Right cardiac atrium (tissue), 5 donors: ENCODE measurements at regions not wholly inside any gene's neighbourhood (a gene's known extent, or its start where the extent isn't known, plus 50 kb on each side); places are given as distances from the start of the nearest gene placed in this dataset.

ENCODE experiments used
- ATAC-seq, 2 donors: fragments of 200-7000 bp; cut with Tn5 transposase; one replicate each; pipeline versions ENCODE4 v1.8.0 to v1.9.1; 2020; ENCODE audit warnings: moderate library complexity in 2 of 2, mild to moderate bottlenecking in 1 of 2
- DNase-seq, 3 donors: peaks; one replicate each; pipeline ENCODE4 v3.0.0-alpha.2; 2020
- H3K27ac ChIP-seq: one replicate; pipeline ENCODE4 v1.5.1; 2013; ENCODE audit warnings: mild to moderate bottlenecking, low read length, control low read depth, moderate library complexity
- H3K27me3 ChIP-seq: one replicate; pipeline ENCODE4 v1.6.1; 2013; ENCODE audit not compliant: control insufficient read depth, insufficient read depth
- H3K4me1 ChIP-seq: one replicate; pipeline ENCODE4 v1.6.1; 2013; ENCODE audit warnings: low read length; ENCODE audit not compliant: control insufficient read depth, insufficient read depth
- H3K4me3 ChIP-seq: one replicate; pipeline ENCODE4 v1.5.1; 2013; ENCODE audit warnings: low read length, control low read depth
- H3K9me3 ChIP-seq: one replicate; pipeline ENCODE4 v1.6.1; 2013; ENCODE audit warnings: low read length; ENCODE audit not compliant: control insufficient read depth
- WGBS: extraction: QIAGEN DNeasy Blood & Tissue Kit; methylation state at CpG from one replicate; pipeline ENCODE4 v1.1.7; 2013; 5-methylcytosine and 5-hydroxymethylcytosine counted together
- intact Hi-C, 4 donors: fragments of 100-400 bp; cut with DNase I; formaldehyde crosslinking; loops; one replicate each; pipeline versions ENCODE4 v1.11.0 to v1.14.0; 2022 to 2023
- donor health status: healthy with polysubstance abuse.
- donor health status: DM: no; HTN: yes; CAD: no.
- donor health status: DM: no; HTN: no; CAD: no.
- donor health status: DM: no; HTN: yes; CAD: no; lungs with severe emphysema.
- donor health status: DM: yes; HTN: yes; CAD: no.

- no peak for ATAC-seq
- H3K27me3 ChIP-seq, result no peaks in the 10 kb centered on the region
- 86% methylated on average over 2 of the region's 2 CpGs for WGBS
- H3K4me1 ChIP-seq, result no peaks in the 10 kb centered on the region
- H3K4me3 ChIP-seq, result no peak overlapping the region
- no peak for DNase-seq
- no peaks in the 10 kb centered on the region for H3K9me3 ChIP-seq
- intact Hi-C loops, result loop anchor here in 1 of 4 donors (10.0 kb wide), 1 partner anchor 884 kb away; no protein-coding TSS in a partner anchor
- no peak overlapping the region for H3K27ac ChIP-seq
These were observed 636.6 kb downstream of the MED13L start for GRCh38 chr12:115640929-115641328.

GRCh38 chr12:115639648-115640012, 637.9 kb downstream of the MED13L start:
- Histone ChIP-seq H3K27ac (no peak overlapping the region), H3K9me3 (no peaks in the 10 kb centered on the region), H3K4me3 (no peak overlapping the region), H3K4me1 (no peaks in the 10 kb centered on the region), H3K27me3 (no peaks in the 10 kb centered on the region)
- intact Hi-C loops, result loop anchor here in 1 of 4 donors (10.0 kb wide), 1 partner anchor 885 kb away; no protein-coding TSS in a partner anchor
- no peak for ATAC-seq
- WGBS, result 57% methylated on average over 5 of the region's 5 CpGs
- no peak for DNase-seq

- WGBS, result 57% methylated on average over 13 of the region's 13 CpGs
- intact Hi-C loops, result no loop called here
These were observed 638.5 kb downstream of the MED13L start for GRCh38 chr12:115638733-115639647.

GRCh38 chr12:115636546-115636945, 640.9 kb downstream of the MED13L start:
- 61% methylated on average over 9 of the region's 9 CpGs for WGBS
- Histone ChIP-seq H3K4me1 (no peaks in the 10 kb centered on the region), H3K27ac (no peak overlapping the region), H3K4me3 (no peak overlapping the region), H3K27me3 (no peaks in the 10 kb centered on the region), H3K9me3 (no peaks in the 10 kb centered on the region)
- ATAC-seq (no peak), DNase-seq (no peak)
- intact Hi-C loops, result no loop called here

More at GRCh38 chr12:115638733-115639647, 638.5 kb downstream of the MED13L start:
- Histone ChIP-seq H3K27ac (no peak overlapping the region), H3K27me3 (no peaks in the 10 kb centered on the region), H3K4me1 (no peaks in the 10 kb centered on the region), H3K4me3 (no peak overlapping the region), H3K9me3 (no peaks in the 10 kb centered on the region)
- DNase-seq (no peak), ATAC-seq (peak in 1 of 2 donors; percentile 42)

GRCh38 chr12:115632308-115632707, 645.2 kb downstream of the MED13L start:
- no peaks in the 10 kb centered on the region for H3K27me3 ChIP-seq
- DNase-seq (no peak), ATAC-seq (no peak)
- H3K27ac ChIP-seq, result no peak overlapping the region
- H3K4me3 ChIP-seq, result no peak overlapping the region
- no peaks in the 10 kb centered on the region for H3K4me1 ChIP-seq
- intact Hi-C loops, result loop anchor here in 1 of 4 donors (5.0 kb wide), 1 partner anchor 965 kb away; no protein-coding TSS in a partner anchor
- H3K9me3 ChIP-seq, result no peaks in the 10 kb centered on the region

GRCh38 chr12:115630136-115630535, 647.4 kb downstream of the MED13L start:
- Histone ChIP-seq H3K4me1 (no peaks in the 10 kb centered on the region), H3K9me3 (no peaks in the 10 kb centered on the region), H3K27me3 (no peaks in the 10 kb centered on the region), H3K27ac (no peak overlapping the region), H3K4me3 (no peak overlapping the region)
- intact Hi-C loops, result loop anchor here in 1 of 4 donors (5.0 kb wide), 1 partner anchor 963 kb away; no protein-coding TSS in a partner anchor
- 86% methylated on average over 8 of the region's 8 CpGs for WGBS
- ATAC-seq, result no peak
- no peak for DNase-seq

GRCh38 chr12:115626210-115626609, 651.3 kb downstream of the MED13L start:
- Histone ChIP-seq H3K27me3 (no peaks in the 10 kb centered on the region), H3K9me3 (peaks cover 1% of the 10 kb centered on the region), H3K4me3 (no peak overlapping the region), H3K27ac (no peak overlapping the region), H3K4me1 (no peaks in the 10 kb centered on the region)
- DNase-seq, result no peak
- intact Hi-C loops, result loop anchor here in 1 of 4 donors (10.0 kb wide), 2 partner anchors 129 to 191 kb away; no protein-coding TSS in a partner anchor
- WGBS, result 78% methylated on average over 3 of the region's 3 CpGs
- ATAC-seq, result no peak

- peak; percentile 60 to 83 for ATAC-seq
- DNase-seq, result peak; percentile 57 to 84 (median 63)
- intact Hi-C loops, result loop anchor here in 1 of 4 donors (10.0 kb wide), 2 partner anchors 131 to 189 kb away; no protein-coding TSS in a partner anchor
- no peaks in the 10 kb centered on the region for H3K4me1 ChIP-seq
- H3K9me3 ChIP-seq, result peaks cover 1% of the 10 kb centered on the region
- WGBS, result 20% methylated on average over 18 of the region's 18 CpGs
- peak overlapping the region; percentile 31 for H3K27ac ChIP-seq
- no peaks in the 10 kb centered on the region for H3K27me3 ChIP-seq
- no peak overlapping the region for H3K4me3 ChIP-seq
These were observed 653.6 kb downstream of the MED13L start for GRCh38 chr12:115623764-115624334.

- no peaks in the 10 kb centered on the region for H3K27me3 ChIP-seq
- WGBS, result 79% methylated on average over 5 of the region's 5 CpGs
- intact Hi-C loops, result loop anchor here in 1 of 4 donors (10.0 kb wide), 2 partner anchors 132 to 188 kb away; no protein-coding TSS in a partner anchor
- H3K27ac ChIP-seq, result no peak overlapping the region
- ATAC-seq (no peak), DNase-seq (no peak)
- H3K4me3 ChIP-seq, result no peak overlapping the region
- peaks cover 1% of the 10 kb centered on the region for H3K9me3 ChIP-seq
- H3K4me1 ChIP-seq, result no peaks in the 10 kb centered on the region
These were observed 654.2 kb downstream of the MED13L start for GRCh38 chr12:115623275-115623674.

GRCh38 chr12:115620816-115621215, 656.7 kb downstream of the MED13L start:
- Histone ChIP-seq H3K4me3 (no peak overlapping the region), H3K27me3 (no peaks in the 10 kb centered on the region), H3K27ac (no peak overlapping the region), H3K9me3 (peaks cover 1% of the 10 kb centered on the region), H3K4me1 (no peaks in the 10 kb centered on the region)
- intact Hi-C loops, result loop anchor here in 1 of 4 donors (10.0 kb wide), 2 partner anchors 134 to 186 kb away; no protein-coding TSS in a partner anchor
- 60% methylated on average over 4 of the region's 4 CpGs for WGBS
- DNase-seq (no peak), ATAC-seq (no peak)

- no peak overlapping the region for H3K4me3 ChIP-seq
- no peaks in the 10 kb centered on the region for H3K27me3 ChIP-seq
- H3K9me3 ChIP-seq, result peaks cover 1% of the 10 kb centered on the region
- 76% methylated on average over 3 of the region's 3 CpGs for WGBS
- DNase-seq, result no peak
- H3K27ac ChIP-seq, result no peak overlapping the region
- ATAC-seq, result no peak
- H3K4me1 ChIP-seq, result no peaks in the 10 kb centered on the region
- intact Hi-C loops, result loop anchor here in 1 of 4 donors (10.0 kb wide), 2 partner anchors 135 to 185 kb away; no protein-coding TSS in a partner anchor
These were observed 657.6 kb downstream of the MED13L start for GRCh38 chr12:115619889-115620288.
